SKM-1 treated with dmso at 0.1 percent for 144 hours (cell line): ENCODE measurements at regions not wholly inside any gene's neighbourhood (a gene's known extent, or its start where the extent isn't known, plus 50 kb on each side); places are given as distances from the start of the nearest gene placed in this dataset.

Experiments used
- DNase-seq: peaks from one replicate; lab custom pipeline; 2025; ENCODE audit not compliant: unreplicated experiment; lab: John Stamatoyannopoulos, UW

- DNase-seq, result peak; percentile 18
Measured at GRCh38 chr6:55643861-55644260, 64.9 kb upstream of the HMGCLL1 start.

GRCh38 chr6:55642366-55642765, 63.4 kb upstream of the HMGCLL1 start:
- DNase-seq, result no peak

- no peak for DNase-seq
Measured at GRCh38 chr6:55636406-55637102, 57.6 kb upstream of the HMGCLL1 start.

- DNase-seq, result no peak
Measured at GRCh38 chr6:55633471-55633870, 54.5 kb upstream of the HMGCLL1 start.

GRCh38 chr6:55632953-55633352, 54.0 kb upstream of the HMGCLL1 start:
- DNase-seq, result no peak
